M059J (cell line): ENCODE measurements at regions not wholly inside any gene's neighbourhood (a gene's known extent, or its start where the extent isn't known, plus 50 kb on each side); places are given as distances from the start of the nearest gene placed in this dataset.

Experiments
- DNase-seq: peaks from one replicate; pipeline ENCODE4 v3.0.0-alpha.2; 2012; ENCODE audit warnings: low read depth

DNA sequence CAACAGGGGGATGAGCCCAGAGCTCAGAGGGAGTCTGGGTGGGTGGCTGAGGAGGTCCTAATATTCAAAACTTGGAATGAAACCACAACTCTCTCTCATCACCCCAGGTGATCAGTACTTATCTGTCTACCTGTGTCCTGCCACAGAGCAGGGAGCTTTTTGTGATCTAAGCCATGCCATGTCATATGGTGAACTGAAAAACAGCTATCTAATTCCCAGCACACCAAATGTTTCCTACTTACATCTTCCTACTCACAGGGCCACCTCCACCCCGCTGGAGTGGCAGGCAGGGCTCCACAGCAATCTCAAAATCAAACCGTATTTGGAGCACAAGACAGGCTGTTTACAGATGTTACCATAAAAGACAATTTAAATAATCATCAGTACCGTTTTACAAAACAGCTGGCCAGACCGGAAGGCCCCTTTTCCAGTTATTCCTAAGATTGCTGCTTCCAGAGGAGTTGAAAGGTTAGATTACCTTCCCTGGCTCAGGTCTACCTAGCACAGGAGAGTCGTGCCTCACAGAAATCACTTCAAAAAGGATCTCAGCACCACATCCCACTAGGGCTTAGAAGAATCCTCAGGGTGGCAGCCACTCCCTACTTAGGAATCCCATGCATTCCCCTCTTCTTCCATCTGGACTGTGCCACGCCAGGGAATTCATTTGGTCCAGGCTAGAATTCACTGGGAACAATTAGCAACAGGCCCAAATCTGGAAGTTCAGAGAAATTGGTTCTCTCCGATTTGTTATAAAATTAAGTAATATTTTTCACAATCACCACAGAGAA is 226.6 kb upstream of the IL12A start:
- peak; percentile 68 for DNase-seq

- DNase-seq = peak; percentile 95
Measured at GRCh38 chr3:159763011-159763601, 225.5 kb upstream of the IL12A start.

- peak; percentile 96 for DNase-seq
Measured at GRCh38 chr3:159763602-159764489, 224.8 kb upstream of the IL12A start.

GRCh38 chr3:159764490-159765029 is 224.1 kb upstream of the IL12A start:
- no peak for DNase-seq

DNA sequence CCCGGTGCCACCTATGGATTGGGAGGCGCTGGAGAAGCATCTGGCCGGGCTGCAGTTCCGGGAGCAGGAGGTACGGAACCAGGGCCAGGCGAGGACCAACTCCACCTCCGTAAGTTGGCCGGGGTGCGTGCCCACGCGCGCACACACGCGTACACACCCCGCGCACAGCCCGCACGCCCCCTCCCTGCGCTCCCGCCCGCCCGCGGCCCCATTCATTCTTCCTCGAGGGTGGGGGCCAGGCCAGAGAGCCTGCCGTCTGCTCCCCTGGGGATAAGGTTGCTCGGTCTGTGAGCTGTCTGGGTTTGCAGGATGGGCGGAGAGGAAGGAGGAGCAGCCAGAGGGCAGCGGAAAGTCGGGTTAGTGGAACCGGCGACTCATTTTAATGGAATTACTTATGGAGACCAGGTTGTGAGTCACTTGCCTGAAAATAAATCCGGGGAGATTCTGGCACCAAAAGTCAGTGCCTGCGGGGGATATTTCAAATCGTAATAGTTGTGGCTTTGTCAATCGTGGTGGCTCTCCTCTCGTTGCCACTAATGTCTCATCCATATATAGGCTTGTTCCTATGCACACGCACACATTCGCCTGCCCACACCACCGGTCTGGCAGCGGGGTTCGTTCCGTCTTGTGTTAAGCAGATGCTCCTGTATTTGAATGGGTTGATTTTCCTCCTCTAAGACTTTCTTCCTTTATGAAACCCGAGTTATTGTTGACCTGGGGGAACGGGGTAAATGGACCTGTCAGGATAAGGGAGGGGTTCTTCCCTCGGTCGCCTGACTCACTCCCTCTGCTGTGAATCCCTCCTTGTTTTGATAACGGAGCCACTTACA is 223.4 kb upstream of the IL12A start:
- peak; percentile 100 for DNase-seq

DNA sequence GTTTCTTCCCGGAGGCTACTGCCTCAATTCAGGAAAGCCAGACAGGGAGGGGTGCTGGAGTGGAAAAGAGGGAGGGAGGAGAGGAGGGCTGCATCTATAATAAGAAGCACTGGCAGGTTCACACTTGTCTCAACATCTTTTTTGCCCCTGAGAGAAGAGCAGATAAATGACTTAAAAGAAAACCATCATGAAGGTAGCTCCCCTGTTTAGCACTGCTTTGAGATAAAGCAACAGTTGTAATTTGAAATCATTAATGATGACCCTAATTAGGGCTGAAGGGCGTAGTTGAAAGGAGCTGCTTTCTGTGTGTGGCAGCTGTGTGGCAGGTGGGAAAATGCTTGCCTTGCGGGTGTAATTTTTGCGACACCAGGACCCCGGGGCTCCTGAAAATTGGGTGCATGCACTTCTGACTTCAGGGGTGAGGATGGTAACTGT is 222.8 kb upstream of the IL12A start:
- DNase-seq = no peak

DNA sequence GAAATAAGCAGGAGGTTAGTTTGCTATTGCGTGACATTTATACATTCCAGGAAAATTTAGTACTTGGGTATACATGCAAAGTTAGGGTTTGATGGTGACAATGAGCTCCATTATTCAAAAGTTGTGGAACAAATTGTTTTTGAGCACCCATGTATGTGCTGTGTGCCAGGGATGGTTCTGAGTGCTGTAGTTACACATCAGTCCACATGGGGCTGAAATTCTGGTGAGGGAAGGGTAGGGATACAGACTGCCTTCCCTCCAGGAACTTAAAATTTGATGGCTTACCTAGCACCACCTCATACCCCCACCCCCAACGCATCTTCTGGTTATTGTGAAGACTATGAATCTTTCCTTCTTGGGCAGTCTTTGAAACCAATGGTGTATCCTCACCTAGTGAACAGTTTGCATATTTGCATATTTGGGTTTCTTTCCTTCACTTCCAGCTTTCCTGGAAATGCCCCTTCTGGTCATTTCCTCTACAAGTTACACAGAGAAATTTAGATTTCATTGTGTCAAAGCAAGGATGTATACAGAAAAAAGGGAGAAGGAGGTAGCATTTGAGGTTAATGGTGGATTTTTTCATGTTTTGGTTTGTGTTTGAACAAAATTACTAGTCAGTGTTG is 222.0 kb upstream of the IL12A start:
- DNase-seq = peak; percentile 77

DNA sequence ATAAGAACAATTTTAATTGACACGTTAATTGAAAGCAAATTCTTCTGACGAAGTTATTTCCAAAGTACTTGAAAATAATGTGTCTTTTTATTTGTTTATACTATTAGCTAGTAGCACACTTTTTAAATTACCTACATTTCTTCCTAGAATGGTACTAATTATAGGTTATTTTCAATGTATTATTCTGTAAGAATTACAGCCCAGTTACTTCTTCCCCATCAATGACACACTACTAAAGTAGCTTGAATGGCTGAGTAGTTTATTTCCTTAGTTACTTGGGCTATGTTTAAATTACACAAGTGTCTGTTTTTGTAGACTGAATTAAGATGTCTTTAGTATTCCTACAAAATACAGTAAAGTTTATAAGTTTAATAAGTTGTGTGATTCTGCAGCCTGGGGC is 217.6 kb upstream of the IL12A start:
- no peak for DNase-seq

- no peak for DNase-seq
Measured at GRCh38 chr3:159771865-159772611, 216.6 kb upstream of the IL12A start.

DNA sequence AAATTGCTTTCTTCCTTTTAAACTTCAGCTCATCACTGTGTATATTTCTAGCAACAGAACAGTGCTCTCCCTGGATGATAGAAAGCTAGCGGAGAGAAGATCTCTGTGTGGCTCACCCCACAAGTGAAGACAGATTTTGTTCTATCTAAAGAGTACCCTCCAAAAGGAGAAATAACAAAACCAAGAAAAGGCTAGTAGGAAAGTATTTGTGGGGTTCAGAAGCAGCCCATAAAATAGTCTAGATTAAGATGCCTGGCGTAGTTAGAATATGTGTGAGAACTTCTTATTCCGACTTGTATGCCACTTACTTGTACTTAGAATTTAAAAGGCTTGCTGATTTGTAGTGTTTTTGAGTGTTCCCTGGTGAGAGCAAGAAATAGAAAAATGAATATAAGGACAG is 214.9 kb upstream of the IL12A start:
- no peak for DNase-seq

GRCh38 chr3:159775372-159775961 is 213.2 kb upstream of the IL12A start:
- DNase-seq = peak; percentile 96

- no peak for DNase-seq
Measured at GRCh38 chr3:159776779-159777178, 211.9 kb upstream of the IL12A start.

DNA sequence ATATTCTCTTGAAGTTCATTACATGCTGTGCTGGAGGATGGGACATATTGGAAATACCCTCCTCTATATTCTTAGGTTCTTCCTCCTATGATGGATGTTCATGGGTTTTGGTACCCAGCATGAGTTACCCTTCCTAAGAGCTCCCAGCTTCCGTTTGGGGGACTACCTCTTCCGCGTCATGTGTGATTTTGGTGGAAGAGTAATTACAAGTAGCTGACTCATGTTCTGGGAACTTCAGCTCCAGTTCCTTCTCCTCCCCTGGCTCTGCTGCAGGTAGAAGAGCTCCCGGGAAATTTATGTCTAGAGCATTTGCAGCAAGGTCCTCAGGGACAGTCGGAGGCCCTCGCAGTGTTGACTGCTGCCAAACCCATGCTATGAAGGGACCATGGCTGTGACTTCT is 208.8 kb upstream of the IL12A start:
- peak; percentile 90 for DNase-seq

GRCh38 chr3:159781867-159782266 is 206.8 kb upstream of the IL12A start:
- DNase-seq = no peak

GRCh38 chr3:159782724-159783421 is 205.8 kb upstream of the IL12A start:
- DNase-seq = no peak

GRCh38 chr3:159783780-159784742 is 204.6 kb upstream of the IL12A start:
- DNase-seq = no peak

DNA sequence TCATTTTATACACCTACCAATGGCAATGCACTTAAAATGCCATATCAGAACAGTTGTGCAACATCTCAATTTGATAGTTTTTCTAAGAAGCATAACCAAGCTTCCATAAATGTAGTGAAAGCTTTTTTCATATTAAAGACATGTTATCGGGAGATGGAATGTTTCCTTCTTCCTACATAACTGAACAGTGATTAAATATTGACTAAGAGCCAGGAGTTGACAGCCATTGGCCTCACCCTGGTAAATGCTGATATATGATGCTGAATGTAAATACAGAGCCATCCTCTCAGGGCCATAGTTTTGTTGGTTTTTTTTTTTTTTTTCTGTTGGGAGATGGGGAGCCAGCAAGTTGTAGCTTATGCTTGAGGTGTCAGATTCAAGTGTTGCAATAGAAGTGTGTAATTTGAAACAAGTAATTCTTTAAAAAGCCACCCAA is 203.3 kb upstream of the IL12A start:
- no peak for DNase-seq
